ENCODE measurements at regions not wholly inside any gene's neighbourhood (a gene's known extent, or its start where the extent isn't known, plus 50 kb on each side); places are given as distances from the start of the nearest gene placed in this dataset.

- no peaks in the 10 kb centered on the region for H3K4me1 Mint-ChIP-seq
- Histone ChIP-seq H3K4me1 (ENCODE audit: control insufficient read depth, insufficient read depth, low read length) (peaks cover 2% of the 10 kb centered on the region), H3K36me3 (ENCODE audit: control insufficient read depth, insufficient read depth, low read length) (no peaks in the 10 kb centered on the region), H3K27ac (ENCODE audit: low read length) (no peak overlapping the region), H3K9me3 (ENCODE audit: control insufficient read depth, insufficient read depth, low read length) (no peaks in the 10 kb centered on the region), H3K4me3 (ENCODE audit: low read length) (no peak overlapping the region), H3K27me3 (ENCODE audit: control insufficient read depth, insufficient read depth, low read length) (no peaks in the 10 kb centered on the region)
- peaks cover 10 to 17% of the 10 kb centered on the region in 2 donors for H3K27me3 Mint-ChIP-seq (ENCODE audit: low read depth in 2 of 2)
- intact Hi-C loops (cut with micrococcal nuclease) = no loop called here
- no peak overlapping the region for H3K4me3 Mint-ChIP-seq
- no peak overlapping the region for H3K27ac Mint-ChIP-seq
- no peak for DNase-seq
- H3K9me3 Mint-ChIP-seq = no peaks in the 10 kb centered on the region
- ATAC-seq = no peak
- 90% methylated on average over 10 of the region's 10 CpGs for WGBS (ENCODE audit: insufficient coverage)
- H3K36me3 Mint-ChIP-seq = no peaks in the 10 kb centered on the region
- TF ChIP-seq CTCF (IDR thresholded peaks at IDR 0.05) = no peak
Measured at GRCh38 chr1:229108598-229109201, 162.2 kb upstream of the RAB4A start.

DNA sequence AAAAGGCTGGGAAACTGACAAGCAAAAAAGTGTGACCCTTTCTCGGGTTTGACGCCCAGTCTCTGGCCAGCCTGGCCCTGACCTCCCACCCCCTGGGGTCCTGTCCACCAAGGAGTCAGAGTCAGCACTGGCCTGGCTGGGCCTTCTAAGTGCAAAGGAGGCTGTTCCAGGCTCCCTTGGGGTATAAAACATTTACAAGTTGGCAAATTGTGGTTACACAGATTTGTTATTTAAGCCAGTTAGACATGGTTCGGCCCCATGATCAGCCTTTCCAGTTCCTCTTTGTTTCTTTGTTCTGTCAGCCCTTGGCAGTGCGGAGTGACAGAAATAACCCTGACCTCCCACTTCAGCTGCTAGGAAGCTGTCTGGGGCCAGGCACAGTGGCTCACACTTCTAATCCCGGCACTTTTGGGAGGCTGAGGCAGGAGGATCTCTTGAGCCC, 161.6 kb upstream of the RAB4A start:
- Histone ChIP-seq H3K4me3 (ENCODE audit: low read length) (no peak overlapping the region), H3K27ac (ENCODE audit: low read length) (no peak overlapping the region), H3K27me3 (ENCODE audit: control insufficient read depth, insufficient read depth, low read length) (no peaks in the 10 kb centered on the region), H3K36me3 (ENCODE audit: control insufficient read depth, insufficient read depth, low read length) (no peaks in the 10 kb centered on the region), H3K9me3 (ENCODE audit: control insufficient read depth, insufficient read depth, low read length) (no peaks in the 10 kb centered on the region), H3K4me1 (ENCODE audit: control insufficient read depth, insufficient read depth, low read length) (peaks cover 2% of the 10 kb centered on the region)
- 74% methylated on average over 5 of the region's 5 CpGs for WGBS (ENCODE audit: insufficient coverage)
- Mint-ChIP-seq H3K4me1 (no peaks in the 10 kb centered on the region), H3K27me3 (ENCODE audit: low read depth in 2 of 2) (peaks cover 10 to 17% of the 10 kb centered on the region in 2 donors), H3K36me3 (no peaks in the 10 kb centered on the region), H3K4me3 (no peak overlapping the region), H3K27ac (no peak overlapping the region), H3K9me3 (no peaks in the 10 kb centered on the region)
- no peak for TF ChIP-seq CTCF (IDR thresholded peaks at IDR 0.05)
- DNase-seq = no peak
- intact Hi-C loops (cut with micrococcal nuclease) = no loop called here
- ATAC-seq = no peak

DNA sequence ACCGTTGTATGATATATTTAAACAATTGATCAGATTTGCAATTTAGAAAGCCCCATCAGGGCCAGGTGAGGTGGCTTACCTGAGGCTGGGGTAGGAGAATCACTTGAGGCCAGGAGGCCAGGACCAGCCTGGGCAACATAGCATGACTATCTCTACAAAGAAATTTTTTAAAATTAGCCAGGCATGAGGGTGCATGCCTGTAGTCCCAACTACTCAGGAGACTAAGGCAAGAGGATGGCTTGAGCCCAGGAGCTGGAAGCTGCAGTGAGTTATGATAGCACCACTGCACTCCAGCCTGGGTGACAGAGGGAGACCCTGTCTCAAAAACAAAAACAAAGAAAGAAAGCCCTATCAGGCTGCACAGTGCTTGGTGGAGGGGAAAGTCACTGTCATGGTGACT, 159.9 kb upstream of the RAB4A start:
- Mint-ChIP-seq H3K4me3 (no peak overlapping the region), H3K27ac (no peak overlapping the region), H3K9me3 (no peaks in the 10 kb centered on the region), H3K4me1 (no peaks in the 10 kb centered on the region), H3K27me3 (ENCODE audit: low read depth in 2 of 2) (peaks cover 9 to 10% of the 10 kb centered on the region in 2 donors), H3K36me3 (no peaks in the 10 kb centered on the region)
- ATAC-seq (no peak), DNase-seq (no peak)
- no peak overlapping the region for H3K27ac ChIP-seq (ENCODE audit: low read length)
- H3K4me1 ChIP-seq (ENCODE audit: control insufficient read depth, insufficient read depth, low read length) = peaks cover 2% of the 10 kb centered on the region
- no peaks in the 10 kb centered on the region for H3K9me3 ChIP-seq (ENCODE audit: control insufficient read depth, insufficient read depth, low read length)
- no peaks in the 10 kb centered on the region for H3K36me3 ChIP-seq (ENCODE audit: control insufficient read depth, insufficient read depth, low read length)
- intact Hi-C loops (cut with micrococcal nuclease) = no loop called here
- H3K4me3 ChIP-seq (ENCODE audit: low read length) = no peak overlapping the region
- H3K27me3 ChIP-seq (ENCODE audit: control insufficient read depth, insufficient read depth, low read length) = no peaks in the 10 kb centered on the region
- TF ChIP-seq CTCF (IDR thresholded peaks at IDR 0.05) = no peak
- 71% methylated on average over 1 of the region's 1 CpG for WGBS (ENCODE audit: insufficient coverage)

DNA sequence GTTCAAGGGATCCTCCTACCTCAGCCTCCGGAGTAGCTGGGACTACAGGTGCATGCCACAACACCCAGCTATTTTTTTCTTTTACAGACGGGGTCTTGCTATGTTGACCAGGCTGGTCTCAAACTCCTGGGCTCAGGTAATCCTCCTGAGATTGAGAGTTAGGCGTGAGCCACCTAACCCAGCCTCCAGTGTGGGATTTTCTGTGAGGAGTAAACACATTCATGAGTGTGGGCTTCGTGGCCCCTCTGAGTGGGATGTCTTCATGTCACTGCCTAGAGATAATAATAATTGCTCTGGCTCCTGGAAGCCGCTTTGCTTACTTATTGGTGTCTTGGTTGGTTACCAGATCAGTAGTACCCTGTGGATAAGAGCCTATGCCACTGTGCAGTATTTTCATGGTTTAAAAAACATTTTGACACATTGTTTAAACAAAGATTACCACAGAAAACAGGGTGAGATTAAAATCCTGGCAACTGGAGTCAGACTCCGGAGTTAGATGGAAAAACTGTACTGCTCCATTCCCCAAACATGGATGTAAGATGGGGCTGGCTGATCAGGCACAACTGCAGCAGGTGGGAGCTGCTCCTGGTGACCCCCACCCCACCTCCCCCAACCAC, 159.1 kb upstream of the RAB4A start:
- Mint-ChIP-seq H3K9me3 (no peaks in the 10 kb centered on the region), H3K4me3 (no peak overlapping the region), H3K27me3 (ENCODE audit: low read depth in 2 of 2) (peaks cover 6 to 7% of the 10 kb centered on the region in 2 donors), H3K4me1 (no peaks in the 10 kb centered on the region), H3K27ac (no peak overlapping the region), H3K36me3 (no peaks in the 10 kb centered on the region)
- Histone ChIP-seq H3K27ac (ENCODE audit: low read length) (no peak overlapping the region), H3K4me1 (ENCODE audit: control insufficient read depth, insufficient read depth, low read length) (peaks cover 2% of the 10 kb centered on the region), H3K4me3 (ENCODE audit: low read length) (no peak overlapping the region), H3K27me3 (ENCODE audit: control insufficient read depth, insufficient read depth, low read length) (no peaks in the 10 kb centered on the region), H3K36me3 (ENCODE audit: control insufficient read depth, insufficient read depth, low read length) (no peaks in the 10 kb centered on the region), H3K9me3 (ENCODE audit: control insufficient read depth, insufficient read depth, low read length) (no peaks in the 10 kb centered on the region)
- WGBS (ENCODE audit: insufficient coverage) = 90% methylated on average over 6 of the region's 6 CpGs
- DNase-seq (no peak), ATAC-seq (no peak)
- intact Hi-C loops (cut with micrococcal nuclease) = no loop called here
- TF ChIP-seq CTCF (IDR thresholded peaks at IDR 0.05) = no peak
